Endodermal cell (in vitro differentiated cells): ENCODE measurements at regions not wholly inside any gene's neighbourhood (a gene's known extent, or its start where the extent isn't known, plus 50 kb on each side); places are given as distances from the start of the nearest gene placed in this dataset.

Source experiments
- DNase-seq: peaks from one replicate; pipeline ENCODE4 v3.0.0-alpha.2; 2017
- H3K27ac ChIP-seq: 2 replicates; pipeline ENCODE4 v1.5.1; 2013; ENCODE audit warnings: mild to moderate bottlenecking, low read depth, low read length, moderate library complexity
- H3K27me3 ChIP-seq: 2 replicates; pipeline ENCODE4 v1.6.1; 2013; ENCODE audit warnings: mild to moderate bottlenecking, low read length, moderate library complexity; ENCODE audit not compliant: insufficient read depth, control insufficient read depth, poor library complexity, severe bottlenecking
- H3K36me3 ChIP-seq: 2 replicates; pipeline ENCODE4 v1.7.0; 2013; ENCODE audit warnings: mild to moderate bottlenecking, low read length, moderate library complexity; ENCODE audit not compliant: control insufficient read depth, insufficient read depth
- H3K4me1 ChIP-seq: one replicate; pipeline ENCODE4 v1.7.0; 2013; ENCODE audit warnings: low read length; ENCODE audit not compliant: control insufficient read depth, insufficient read depth
- H3K4me3 ChIP-seq: 2 replicates; pipeline ENCODE4 v1.5.1; 2013; ENCODE audit warnings: mild to moderate bottlenecking, low read length, moderate library complexity
- H3K9ac ChIP-seq: 2 replicates; pipeline ENCODE4 v1.6.1; 2013; ENCODE audit warnings: mild to moderate bottlenecking, low read length, moderate library complexity; ENCODE audit not compliant: poor library complexity, severe bottlenecking; ENCODE audit errors: extremely low read depth
- H3K9me3 ChIP-seq: 2 replicates; pipeline ENCODE4 v1.6.1; 2013; ENCODE audit warnings: mild to moderate bottlenecking, low read length, moderate library complexity; ENCODE audit not compliant: control insufficient read depth
- H3K27ac Mint-ChIP-seq: 2 replicates; pipeline ENCODE4 v1.8.0; 2020; ENCODE audit warnings: mixed read lengths
- H3K27me3 Mint-ChIP-seq: 2 replicates; pipeline ENCODE4 v1.8.0; 2021; ENCODE audit warnings: mild to moderate bottlenecking, mixed read lengths; ENCODE audit not compliant: insufficient read depth
- H3K36me3 Mint-ChIP-seq: 2 replicates; pipeline ENCODE4 v1.8.0; 2020; ENCODE audit warnings: low read depth, mixed read lengths
- H3K4me1 Mint-ChIP-seq: 2 replicates; pipeline ENCODE4 v1.8.0; 2020; ENCODE audit warnings: mixed read lengths
- H3K4me3 Mint-ChIP-seq: 2 replicates; pipeline ENCODE4 v1.8.0; 2020; ENCODE audit warnings: mild to moderate bottlenecking, moderate library complexity, mixed read lengths
- H3K9me3 Mint-ChIP-seq: 2 replicates; pipeline ENCODE4 v1.8.0; 2020; ENCODE audit warnings: mild to moderate bottlenecking, mixed read lengths
- CTCF ChIP-seq: fragments of 200-600 bp; sonication (generic); conservative IDR thresholded peaks from 2 replicates; pipeline ENCODE4 v1.5.0; 2021; ENCODE audit warnings: antibody characterized with exemption, mild to moderate bottlenecking
- WGBS, 2 experiments: methylation state at CpG; one replicate each; pipeline versions ENCODE4 v1.1.5 to v1.1.7; 2013; ENCODE audit warnings: missing lambda C conversion rate in 2 of 2, mixed read lengths in 1 of 2; ENCODE audit not compliant: insufficient coverage in 1 of 2, insufficient read length in 1 of 2; 5-methylcytosine and 5-hydroxymethylcytosine counted together

DNA sequence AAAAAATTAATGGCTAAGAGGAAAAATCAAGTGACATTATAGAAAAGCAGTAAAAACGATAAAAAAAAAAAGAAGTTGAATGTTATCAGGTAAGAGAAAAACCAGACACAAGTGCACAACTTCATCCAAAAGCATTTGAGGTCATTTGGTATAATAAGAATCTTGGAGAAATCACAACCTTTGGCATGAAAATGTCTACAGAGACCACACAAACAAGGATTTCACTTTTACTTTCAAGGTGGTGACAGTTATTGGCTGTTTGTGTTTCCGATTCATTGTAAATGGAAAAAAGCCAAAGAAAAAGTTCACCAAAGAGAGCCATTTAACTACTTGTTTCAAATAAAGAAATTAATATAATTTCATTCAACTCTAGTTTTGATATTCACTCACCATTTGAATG, 1193.5 kb downstream of the PCDH9 start:
- H3K9me3 ChIP-seq, result no peaks in the 10 kb centered on the region
- no peaks in the 10 kb centered on the region for H3K36me3 ChIP-seq
- no peak for TF ChIP-seq CTCF
- H3K4me3 ChIP-seq, result no peak overlapping the region
- no peak overlapping the region for H3K9ac ChIP-seq
- no peak for DNase-seq
- 91 to 100% methylated on average over 1 to 2 of the region's 2 CpGs for WGBS, 2 experiments
- no peaks in the 10 kb centered on the region for H3K27me3 Mint-ChIP-seq
- no peaks in the 10 kb centered on the region for H3K27me3 ChIP-seq
- no peak overlapping the region for H3K4me3 Mint-ChIP-seq
- H3K27ac Mint-ChIP-seq, result no peak overlapping the region
- no peaks in the 10 kb centered on the region for H3K36me3 Mint-ChIP-seq
- peaks cover 3% of the 10 kb centered on the region for H3K4me1 ChIP-seq
- no peaks in the 10 kb centered on the region for H3K9me3 Mint-ChIP-seq
- no peak overlapping the region for H3K27ac ChIP-seq
- peaks cover 8% of the 10 kb centered on the region for H3K4me1 Mint-ChIP-seq

DNA sequence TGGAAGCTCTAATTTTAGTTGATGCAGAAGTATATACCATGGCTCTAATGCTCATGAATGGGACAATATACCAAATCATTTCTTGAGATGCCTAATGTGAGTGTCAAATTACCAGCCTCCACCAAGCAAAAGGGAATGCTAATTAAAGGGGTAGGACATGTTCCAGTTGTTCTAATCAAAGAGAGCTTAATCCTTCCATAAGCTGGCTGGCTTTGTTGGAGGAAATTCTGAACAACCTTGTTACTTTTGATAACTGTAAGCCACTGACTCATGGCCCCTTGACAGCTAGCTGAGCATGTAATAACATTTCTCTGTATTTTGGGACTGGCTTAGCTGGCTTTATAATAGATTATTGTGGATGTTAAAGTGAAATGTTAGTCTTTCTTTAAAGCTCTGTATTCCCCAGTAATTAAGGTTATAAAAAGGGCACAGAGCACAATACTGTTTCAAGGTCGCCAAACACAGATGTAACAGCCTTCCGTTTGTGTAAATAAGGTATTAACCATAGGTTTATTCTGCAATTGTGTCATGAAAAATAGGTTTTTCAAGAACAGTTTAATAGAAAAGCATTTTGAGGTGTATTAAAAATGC, 1194.0 kb downstream of the PCDH9 start:
- H3K4me1 ChIP-seq, result peaks cover 3% of the 10 kb centered on the region
- no peak overlapping the region for H3K27ac Mint-ChIP-seq
- H3K36me3 Mint-ChIP-seq, result no peaks in the 10 kb centered on the region
- H3K36me3 ChIP-seq, result no peaks in the 10 kb centered on the region
- H3K27me3 Mint-ChIP-seq, result no peaks in the 10 kb centered on the region
- DNase-seq, result no peak
- no peak overlapping the region for H3K9ac ChIP-seq
- TF ChIP-seq CTCF, result no peak
- no peaks in the 10 kb centered on the region for H3K9me3 Mint-ChIP-seq
- peaks cover 8% of the 10 kb centered on the region for H3K4me1 Mint-ChIP-seq
- no peak overlapping the region for H3K27ac ChIP-seq
- WGBS, 2 experiments, result 77 to 89% methylated on average over 2 of the region's 2 CpGs
- H3K27me3 ChIP-seq, result no peaks in the 10 kb centered on the region
- no peaks in the 10 kb centered on the region for H3K9me3 ChIP-seq
- no peak overlapping the region for H3K4me3 ChIP-seq
- H3K4me3 Mint-ChIP-seq, result no peak overlapping the region

DNA sequence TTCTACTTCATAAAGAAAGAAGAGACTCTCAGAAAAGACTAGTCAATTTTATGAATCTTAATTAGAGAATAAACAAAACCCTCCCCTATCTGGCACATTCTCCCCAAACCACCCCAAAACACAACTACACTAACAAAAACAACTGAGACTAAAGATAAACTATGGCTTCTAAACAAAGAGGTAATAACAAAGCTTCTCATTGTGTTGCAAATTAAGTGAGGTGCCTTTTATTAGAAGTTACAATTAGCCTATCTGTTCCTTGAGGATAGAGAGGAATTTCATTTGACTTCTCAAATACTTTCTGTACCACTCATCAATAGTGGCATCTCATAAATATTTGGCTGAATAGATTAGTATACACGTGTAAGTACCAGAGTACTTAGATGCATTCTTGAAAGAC, 1196.2 kb downstream of the PCDH9 start:
- no peaks in the 10 kb centered on the region for H3K36me3 Mint-ChIP-seq
- no peaks in the 10 kb centered on the region for H3K9me3 Mint-ChIP-seq
- H3K4me1 Mint-ChIP-seq, result peaks cover 12% of the 10 kb centered on the region
- 63% methylated on average over 1 of the region's 1 CpG; no CpG with 5 or more reads in 1 of the 2 experiments for WGBS, 2 experiments
- TF ChIP-seq CTCF, result no peak
- no peak overlapping the region for H3K27ac Mint-ChIP-seq
- H3K27ac ChIP-seq, result no peak overlapping the region
- no peak overlapping the region for H3K4me3 Mint-ChIP-seq
- no peak overlapping the region for H3K4me3 ChIP-seq
- peaks cover 3% of the 10 kb centered on the region for H3K4me1 ChIP-seq
- no peaks in the 10 kb centered on the region for H3K9me3 ChIP-seq
- H3K36me3 ChIP-seq, result no peaks in the 10 kb centered on the region
- H3K27me3 ChIP-seq, result no peaks in the 10 kb centered on the region
- no peak overlapping the region for H3K9ac ChIP-seq
- H3K27me3 Mint-ChIP-seq, result no peaks in the 10 kb centered on the region
- no peak for DNase-seq
